Chondrocyte (in vitro differentiated cells): ENCODE measurements at regions not wholly inside any gene's neighbourhood (a gene's known extent, or its start where the extent isn't known, plus 50 kb on each side); places are given as distances from the start of the nearest gene placed in this dataset.

Experiments
- DNase-seq: peaks from one replicate; pipeline ENCODE4 v3.0.0; 2021; ENCODE audit warnings: mixed read lengths, low spot score
- H3K27ac Mint-ChIP-seq: one replicate; pipeline ENCODE4 v1.8.0; 2021; ENCODE audit warnings: mild to moderate bottlenecking, moderate library complexity, mixed read lengths; ENCODE audit not compliant: unreplicated experiment
- H3K27me3 Mint-ChIP-seq: 2 replicates; pipeline ENCODE4 v1.8.0; 2021; ENCODE audit warnings: low read depth, mixed read lengths
- H3K36me3 Mint-ChIP-seq: 2 replicates; pipeline ENCODE4 v1.8.0; 2021; ENCODE audit warnings: low read depth, mixed read lengths
- H3K4me1 Mint-ChIP-seq: 2 replicates; pipeline ENCODE4 v1.8.0; 2021; ENCODE audit warnings: low read depth, mild to moderate bottlenecking, mixed read lengths
- H3K4me3 Mint-ChIP-seq: one replicate; pipeline ENCODE4 v1.8.0; 2021; ENCODE audit warnings: mild to moderate bottlenecking, moderate library complexity, mixed read lengths; ENCODE audit not compliant: unreplicated experiment
- H3K9me3 Mint-ChIP-seq: 2 replicates; pipeline ENCODE4 v1.8.0; 2021; ENCODE audit warnings: low read depth, mixed read lengths
- CTCF ChIP-seq: fragments of 200-600 bp; sonication (generic); IDR thresholded peaks from 2 replicates; pipeline ENCODE4 v1.5.0; 2021; ENCODE audit warnings: antibody characterized with exemption, mild to moderate bottlenecking, moderate library complexity

- Mint-ChIP-seq H3K4me1 (peaks cover 7% of the 10 kb centered on the region), H3K4me3 (no peak overlapping the region), H3K27ac (no peak overlapping the region), H3K36me3 (no peaks in the 10 kb centered on the region), H3K27me3 (peaks cover 24% of the 10 kb centered on the region), H3K9me3 (no peaks in the 10 kb centered on the region)
- no peak for DNase-seq
- TF ChIP-seq CTCF = no peak
These were observed 90.6 kb downstream of the MAF start for GRCh38 chr16:79509906-79510305.

GRCh38 chr16:79509211-79509631 is 91.3 kb downstream of the MAF start:
- no peak for TF ChIP-seq CTCF
- Mint-ChIP-seq H3K27ac (no peak overlapping the region), H3K36me3 (no peaks in the 10 kb centered on the region), H3K27me3 (peaks cover 22% of the 10 kb centered on the region), H3K9me3 (no peaks in the 10 kb centered on the region), H3K4me3 (no peak overlapping the region), H3K4me1 (peaks cover 7% of the 10 kb centered on the region)
- DNase-seq = no peak

GRCh38 chr16:79508294-79508693 is 92.2 kb downstream of the MAF start:
- Mint-ChIP-seq H3K27ac (no peak overlapping the region), H3K9me3 (peaks cover 3% of the 10 kb centered on the region), H3K36me3 (no peaks in the 10 kb centered on the region), H3K4me1 (peaks cover 7% of the 10 kb centered on the region), H3K27me3 (peaks cover 20% of the 10 kb centered on the region), H3K4me3 (no peak overlapping the region)
- TF ChIP-seq CTCF = no peak
- no peak for DNase-seq

GRCh38 chr16:79505344-79505743 is 95.2 kb downstream of the MAF start:
- no peak for TF ChIP-seq CTCF
- no peaks in the 10 kb centered on the region for H3K36me3 Mint-ChIP-seq
- no peak overlapping the region for H3K4me3 Mint-ChIP-seq
- peaks cover 3% of the 10 kb centered on the region for H3K9me3 Mint-ChIP-seq
- H3K27me3 Mint-ChIP-seq = peaks cover 11% of the 10 kb centered on the region
- no peak for DNase-seq
- peaks cover 7% of the 10 kb centered on the region for H3K4me1 Mint-ChIP-seq
- no peak overlapping the region for H3K27ac Mint-ChIP-seq

GRCh38 chr16:79503511-79503910 is 97.0 kb downstream of the MAF start:
- no peak for DNase-seq
- no peaks in the 10 kb centered on the region for H3K4me1 Mint-ChIP-seq
- H3K36me3 Mint-ChIP-seq = no peaks in the 10 kb centered on the region
- H3K27ac Mint-ChIP-seq = no peak overlapping the region
- peaks cover 15% of the 10 kb centered on the region for H3K27me3 Mint-ChIP-seq
- peaks cover 6% of the 10 kb centered on the region for H3K9me3 Mint-ChIP-seq
- H3K4me3 Mint-ChIP-seq = no peak overlapping the region
- TF ChIP-seq CTCF = no peak
